ENCODE measurements at regions not wholly inside any gene's neighbourhood (a gene's known extent, or its start where the extent isn't known, plus 50 kb on each side); places are given as distances from the start of the nearest gene placed in this dataset.

- Histone ChIP-seq H2AFZ (no peak overlapping the region), H3K27me3 (ENCODE audit: control insufficient read depth, insufficient read depth, low read length) (no peaks in the 10 kb centered on the region), H3K27ac (no peak overlapping the region), H3K36me3 (ENCODE audit: control insufficient read depth, insufficient read depth, low read length) (no peaks in the 10 kb centered on the region), H3K4me2 (ENCODE audit: low read length) (no peak overlapping the region), H3K4me1 (no peaks in the 10 kb centered on the region), H3K79me2 (no peaks in the 10 kb centered on the region), H3K9ac (no peak overlapping the region), H3K9me3 (ENCODE audit: control insufficient read depth, low read length) (no peaks in the 10 kb centered on the region), H3K4me3 (ENCODE audit: low read depth, low read length) (no peak overlapping the region)
- TF ChIP-seq CTCF (IDR thresholded peaks at IDR 0.05), result no peak
Observed at GRCh38 chr1:214124281-214124805, 136.6 kb downstream of the PROX1 start.

GRCh38 chr1:214124915-214125314 lies 137.1 kb downstream of the PROX1 start:
- no peak overlapping the region for H3K27ac ChIP-seq

GRCh38 chr1:214125819-214126218 lies 138.0 kb downstream of the PROX1 start:
- Histone ChIP-seq H3K4me3 (ENCODE audit: low read depth, low read length) (no peak overlapping the region), H3K36me3 (ENCODE audit: control insufficient read depth, insufficient read depth, low read length) (no peaks in the 10 kb centered on the region), H3K9me3 (ENCODE audit: control insufficient read depth, low read length) (no peaks in the 10 kb centered on the region), H2AFZ (no peak overlapping the region), H3K4me2 (ENCODE audit: low read length) (no peak overlapping the region), H3K27me3 (ENCODE audit: control insufficient read depth, insufficient read depth, low read length) (no peaks in the 10 kb centered on the region), H3K4me1 (no peaks in the 10 kb centered on the region), H3K27ac (no peak overlapping the region), H3K9ac (no peak overlapping the region), H3K79me2 (no peaks in the 10 kb centered on the region)
- no peak for TF ChIP-seq CTCF (IDR thresholded peaks at IDR 0.05)

More at GRCh38 chr1:214124915-214125314, 137.1 kb downstream of the PROX1 start:
- Histone ChIP-seq H3K4me1 (no peaks in the 10 kb centered on the region), H3K4me3 (ENCODE audit: low read depth, low read length) (no peak overlapping the region), H3K27me3 (ENCODE audit: control insufficient read depth, insufficient read depth, low read length) (no peaks in the 10 kb centered on the region), H3K9ac (no peak overlapping the region), H2AFZ (no peak overlapping the region), H3K9me3 (ENCODE audit: control insufficient read depth, low read length) (no peaks in the 10 kb centered on the region), H3K79me2 (no peaks in the 10 kb centered on the region), H3K4me2 (ENCODE audit: low read length) (no peak overlapping the region), H3K36me3 (ENCODE audit: control insufficient read depth, insufficient read depth, low read length) (no peaks in the 10 kb centered on the region)
- no peak for TF ChIP-seq CTCF (IDR thresholded peaks at IDR 0.05)

GRCh38 chr1:214126697-214127146 lies 138.9 kb downstream of the PROX1 start:
- Histone ChIP-seq H3K79me2 (no peaks in the 10 kb centered on the region), H3K4me2 (ENCODE audit: low read length) (no peak overlapping the region), H3K36me3 (ENCODE audit: control insufficient read depth, insufficient read depth, low read length) (no peaks in the 10 kb centered on the region), H3K4me1 (no peaks in the 10 kb centered on the region), H3K4me3 (ENCODE audit: low read depth, low read length) (no peak overlapping the region), H3K27ac (no peak overlapping the region), H3K9me3 (ENCODE audit: control insufficient read depth, low read length) (no peaks in the 10 kb centered on the region), H2AFZ (no peak overlapping the region), H3K9ac (no peak overlapping the region), H3K27me3 (ENCODE audit: control insufficient read depth, insufficient read depth, low read length) (no peaks in the 10 kb centered on the region)
- no peak for TF ChIP-seq CTCF (IDR thresholded peaks at IDR 0.05)

- TF ChIP-seq CTCF (IDR thresholded peaks at IDR 0.05), result no peak
- Histone ChIP-seq H3K27me3 (ENCODE audit: control insufficient read depth, insufficient read depth, low read length) (no peaks in the 10 kb centered on the region), H2AFZ (no peak overlapping the region), H3K79me2 (no peaks in the 10 kb centered on the region), H3K27ac (no peak overlapping the region), H3K4me1 (no peaks in the 10 kb centered on the region), H3K36me3 (ENCODE audit: control insufficient read depth, insufficient read depth, low read length) (no peaks in the 10 kb centered on the region), H3K4me3 (ENCODE audit: low read depth, low read length) (no peak overlapping the region), H3K9me3 (ENCODE audit: control insufficient read depth, low read length) (no peaks in the 10 kb centered on the region), H3K9ac (no peak overlapping the region), H3K4me2 (ENCODE audit: low read length) (no peak overlapping the region)
Observed at GRCh38 chr1:214127705-214128104, 139.9 kb downstream of the PROX1 start.
